BE2C (cell line): ENCODE measurements at regions not wholly inside any gene's neighbourhood (a gene's known extent, or its start where the extent isn't known, plus 50 kb on each side); places are given as distances from the start of the nearest gene placed in this dataset.
"Not testable (repeated sequence)": the region's sequence is repeated elsewhere in the genome, so short reads cannot be mapped to it uniquely, and the experiment has no call there.

Experiments
- DNase-seq: peaks from one replicate; pipeline ENCODE4 v3.0.0-alpha.2; 2020
- H3K27me3 ChIP-seq: fragments of 250-450 bp; sonication (Bioruptor Pico); 2 replicates; pipeline ENCODE4 v1.5.1; 2020; ENCODE audit warnings: mild to moderate bottlenecking
- H3K36me3 ChIP-seq: fragments of 250-450 bp; sonication (Bioruptor Pico); 2 replicates; pipeline ENCODE4 v1.5.1; 2020; ENCODE audit warnings: mild to moderate bottlenecking
- H3K4me1 ChIP-seq: fragments of 250-450 bp; sonication (Bioruptor Pico); 2 replicates; pipeline ENCODE4 v1.5.1; 2020
- H3K4me3 ChIP-seq: 2 replicates; pipeline ENCODE4 v1.5.1; 2011; ENCODE audit warnings: low read depth, low read length
- H3K9me3 ChIP-seq: fragments of 250-450 bp; sonication (Bioruptor Pico); 2 replicates; pipeline ENCODE4 v1.5.1; 2020
- CTCF ChIP-seq: IDR thresholded peaks from 2 replicates; pipeline ENCODE4 v1.5.1; 2012; ENCODE audit warnings: mild to moderate bottlenecking, low read depth, low read length

DNA sequence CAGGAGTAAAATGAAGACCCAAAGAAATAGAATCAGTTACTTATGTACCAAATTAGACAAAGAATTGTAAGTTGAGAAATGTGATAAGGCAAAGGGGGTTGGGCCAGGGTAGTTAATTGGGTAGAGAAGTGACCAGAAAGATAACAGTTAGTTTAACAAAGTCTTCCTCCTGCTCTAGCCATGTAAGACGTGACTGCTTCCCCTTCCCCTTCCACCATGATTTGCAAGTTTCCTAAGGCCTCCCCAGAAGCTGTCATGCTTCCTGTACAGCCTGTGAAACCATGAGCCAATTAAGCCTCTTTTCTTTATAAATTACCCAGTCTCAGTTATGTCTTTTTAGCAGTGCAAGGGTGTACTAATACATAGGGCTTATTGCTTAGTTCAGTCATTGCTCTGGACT, 142.0 kb upstream of the PDE4B start:
- no peak for TF ChIP-seq CTCF

GRCh38 chr1:65654526-65654925, 138.2 kb upstream of the PDE4B start:
- not testable (repeated sequence) for H3K9me3 ChIP-seq, H3K4me1 ChIP-seq, H3K4me3 ChIP-seq, H3K27me3 ChIP-seq, DNase-seq, H3K36me3 ChIP-seq

More for the DNA sequence above, 142.0 kb upstream of the PDE4B start:
- no peaks in the 10 kb centered on the region for H3K27me3 ChIP-seq
- H3K4me3 ChIP-seq: no peak overlapping the region
- H3K4me1 ChIP-seq: no peaks in the 10 kb centered on the region
- DNase-seq: no peak
- H3K36me3 ChIP-seq: no peaks in the 10 kb centered on the region
- no peaks in the 10 kb centered on the region for H3K9me3 ChIP-seq

DNA sequence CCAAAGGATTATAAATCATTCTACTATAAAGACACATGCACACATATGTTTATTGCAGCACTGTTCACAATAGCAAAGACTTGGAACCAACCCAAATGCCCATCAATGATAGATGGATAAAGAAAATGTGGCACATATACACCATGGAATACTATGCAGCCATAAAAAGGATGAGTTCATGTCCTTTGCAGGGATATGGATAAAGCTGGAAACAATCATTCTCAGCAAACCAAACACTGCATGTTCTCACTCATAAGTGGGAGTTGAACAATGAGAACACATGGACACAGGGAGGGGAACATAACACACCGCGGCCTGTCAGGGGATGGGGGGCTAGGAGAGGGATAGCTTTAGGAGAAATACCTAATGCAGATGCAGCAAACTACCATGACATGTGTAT, 135.1 kb upstream of the PDE4B start:
- H3K4me3 ChIP-seq, H3K27me3 ChIP-seq, H3K4me1 ChIP-seq, DNase-seq, H3K9me3 ChIP-seq, H3K36me3 ChIP-seq: not testable (repeated sequence)

- no peaks in the 10 kb centered on the region for H3K27me3 ChIP-seq
- no peak for DNase-seq
These were observed 134.6 kb upstream of the PDE4B start for GRCh38 chr1:65658122-65658521.

GRCh38 chr1:65668368-65668767, 124.3 kb upstream of the PDE4B start:
- Histone ChIP-seq H3K4me1 (no peaks in the 10 kb centered on the region), H3K9me3 (no peaks in the 10 kb centered on the region), H3K27me3 (no peaks in the 10 kb centered on the region), H3K36me3 (no peaks in the 10 kb centered on the region), H3K4me3 (no peak overlapping the region)
- no peak for TF ChIP-seq CTCF
- DNase-seq: no peak

More at GRCh38 chr1:65658122-65658521, 134.6 kb upstream of the PDE4B start:
- H3K36me3 ChIP-seq: no peaks in the 10 kb centered on the region
- TF ChIP-seq CTCF: no peak
- H3K9me3 ChIP-seq: no peaks in the 10 kb centered on the region
- no peaks in the 10 kb centered on the region for H3K4me1 ChIP-seq
- H3K4me3 ChIP-seq: no peak overlapping the region

DNA sequence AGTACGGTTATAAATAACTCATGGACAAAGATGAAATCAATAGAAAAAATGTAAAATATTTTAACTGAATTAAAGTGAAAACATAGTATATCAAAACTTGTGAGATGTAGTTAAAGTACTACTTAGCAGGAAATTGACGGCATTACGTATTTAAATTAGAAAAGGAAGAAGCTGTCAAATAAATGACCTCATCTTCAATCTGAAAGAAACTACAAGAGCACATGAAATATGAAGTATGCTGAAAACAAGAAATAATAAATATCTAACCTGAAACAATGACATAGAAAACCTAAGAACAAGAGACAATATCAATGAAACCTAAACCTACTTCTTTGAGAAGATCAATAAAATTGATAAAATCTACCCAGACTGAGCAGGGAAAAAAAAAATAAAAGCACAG, 122.2 kb upstream of the PDE4B start:
- H3K4me3 ChIP-seq: no peak overlapping the region
- no peak for DNase-seq
- H3K9me3 ChIP-seq: no peaks in the 10 kb centered on the region
- no peaks in the 10 kb centered on the region for H3K4me1 ChIP-seq
- TF ChIP-seq CTCF: no peak
- H3K27me3 ChIP-seq: no peaks in the 10 kb centered on the region
- H3K36me3 ChIP-seq: no peaks in the 10 kb centered on the region

DNA sequence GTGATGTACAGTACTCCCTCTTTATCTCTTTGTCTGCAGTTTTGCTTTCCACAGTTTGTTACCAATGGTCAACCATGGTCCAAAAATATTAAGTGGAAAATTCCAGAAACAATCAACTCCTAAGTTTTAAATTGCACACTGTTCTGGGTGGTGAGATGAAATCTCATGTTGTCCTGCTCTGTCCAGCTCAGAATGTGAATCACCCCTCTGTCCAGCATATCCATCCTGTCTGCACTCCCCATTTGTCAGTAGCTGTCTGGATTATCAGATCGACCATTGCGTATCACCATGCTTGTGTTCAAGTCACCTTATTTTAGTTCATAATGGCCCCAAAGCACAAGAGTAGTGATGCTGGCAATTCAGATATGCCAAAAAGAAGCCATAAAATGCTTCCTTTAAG, 118.2 kb upstream of the PDE4B start:
- Histone ChIP-seq H3K4me1 (no peaks in the 10 kb centered on the region), H3K4me3 (no peak overlapping the region), H3K36me3 (no peaks in the 10 kb centered on the region), H3K9me3 (no peaks in the 10 kb centered on the region), H3K27me3 (no peaks in the 10 kb centered on the region)
- TF ChIP-seq CTCF: no peak
- DNase-seq: no peak
